NOMO-1 treated with DMSO at 0.1 percent for 48 hours (cell line): ENCODE measurements at regions not wholly inside any gene's neighbourhood (a gene's known extent, or its start where the extent isn't known, plus 50 kb on each side); places are given as distances from the start of the nearest gene placed in this dataset.
"Not testable (repeated sequence)": the region's sequence is repeated elsewhere in the genome, so short reads cannot be mapped to it uniquely, and the experiment has no call there.

Source experiments
- DNase-seq: peaks from one replicate; lab custom pipeline; 2025; ENCODE audit not compliant: unreplicated experiment; lab: John Stamatoyannopoulos, UW

GRCh38 chr17:72464221-72464620, 343.4 kb downstream of the SOX9 start:
- DNase-seq: not testable (repeated sequence)

- no peak for DNase-seq
These were observed 344.6 kb downstream of the SOX9 start for GRCh38 chr17:72465191-72466024.

DNA sequence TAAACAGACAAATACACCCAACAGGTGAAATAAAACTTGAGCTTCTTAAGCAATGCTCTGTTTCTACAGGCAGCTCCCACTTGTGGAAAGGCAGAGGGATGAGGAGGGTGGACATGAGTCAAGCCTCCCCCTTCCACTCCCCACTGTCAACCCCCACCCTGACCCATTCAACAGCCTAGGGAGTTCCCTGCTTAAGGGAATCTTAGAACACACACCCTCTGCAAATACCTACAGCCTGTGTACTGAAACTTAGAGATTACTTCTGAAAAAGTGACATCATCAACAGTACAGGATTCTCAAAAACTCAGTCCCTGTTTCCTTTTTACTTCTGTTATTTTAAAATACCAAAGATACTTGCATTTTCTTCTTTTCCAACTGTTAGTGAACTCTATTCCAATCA, 345.4 kb downstream of the SOX9 start:
- DNase-seq: no peak

DNA sequence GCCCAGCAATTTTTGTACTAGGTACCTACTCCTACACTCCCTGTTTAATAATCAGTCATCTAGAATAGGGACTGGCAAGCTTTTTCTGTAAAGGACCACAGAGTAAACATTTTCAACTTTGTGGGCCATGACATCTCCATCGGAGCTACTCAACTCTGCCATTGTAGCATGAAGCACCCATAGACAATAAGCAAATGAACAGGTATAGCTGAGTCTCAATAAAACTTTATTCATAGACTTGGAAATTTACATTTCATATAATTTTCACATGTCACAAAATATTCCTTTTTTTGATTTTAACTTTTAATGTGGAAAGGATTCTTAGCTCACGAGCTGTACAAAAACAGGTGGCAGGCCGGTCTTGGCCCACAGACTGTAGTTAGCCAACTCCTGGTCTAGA, 345.8 kb downstream of the SOX9 start:
- DNase-seq: no peak

DNA sequence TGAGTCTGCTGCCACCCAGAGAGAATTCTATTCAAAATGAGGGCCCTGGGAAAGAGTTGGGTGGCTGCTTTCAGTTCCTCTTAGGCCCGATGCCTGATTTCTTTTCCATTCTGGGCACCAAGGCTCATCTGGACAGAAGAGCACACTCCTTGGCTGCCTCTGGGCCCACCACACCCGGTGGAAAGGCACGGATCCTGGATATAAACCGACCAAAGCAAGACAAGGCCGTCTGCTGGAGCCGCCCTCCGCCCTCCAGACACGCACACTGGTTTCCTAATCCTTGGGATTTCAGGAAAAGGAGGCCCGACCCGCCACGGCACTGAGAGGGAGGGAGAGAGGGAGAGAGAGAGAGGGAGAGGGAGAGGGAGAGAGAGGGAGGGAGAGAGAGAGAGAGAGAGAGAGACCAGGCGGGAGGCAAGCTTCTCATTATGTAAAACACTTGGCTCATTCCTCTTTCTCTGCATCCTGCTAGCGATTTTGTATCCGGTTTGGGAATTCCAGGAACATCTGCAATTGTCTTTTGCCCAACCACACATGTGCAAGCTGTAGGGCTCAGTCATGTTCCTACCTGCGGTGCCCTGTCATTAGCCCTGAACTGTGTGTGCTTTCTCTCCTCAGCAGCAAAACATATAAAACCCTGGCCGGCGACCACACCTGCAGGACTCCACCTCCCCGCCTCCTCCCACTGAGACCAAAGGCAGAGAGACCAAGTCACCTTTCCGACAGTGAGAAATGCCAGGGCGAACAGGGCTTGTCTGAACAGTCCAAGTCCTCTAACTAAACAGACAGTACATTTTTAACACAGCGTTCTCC, 347.2 kb downstream of the SOX9 start:
- DNase-seq: no peak

- no peak for DNase-seq
These were observed 348.0 kb downstream of the SOX9 start for GRCh38 chr17:72468841-72469240.

DNA sequence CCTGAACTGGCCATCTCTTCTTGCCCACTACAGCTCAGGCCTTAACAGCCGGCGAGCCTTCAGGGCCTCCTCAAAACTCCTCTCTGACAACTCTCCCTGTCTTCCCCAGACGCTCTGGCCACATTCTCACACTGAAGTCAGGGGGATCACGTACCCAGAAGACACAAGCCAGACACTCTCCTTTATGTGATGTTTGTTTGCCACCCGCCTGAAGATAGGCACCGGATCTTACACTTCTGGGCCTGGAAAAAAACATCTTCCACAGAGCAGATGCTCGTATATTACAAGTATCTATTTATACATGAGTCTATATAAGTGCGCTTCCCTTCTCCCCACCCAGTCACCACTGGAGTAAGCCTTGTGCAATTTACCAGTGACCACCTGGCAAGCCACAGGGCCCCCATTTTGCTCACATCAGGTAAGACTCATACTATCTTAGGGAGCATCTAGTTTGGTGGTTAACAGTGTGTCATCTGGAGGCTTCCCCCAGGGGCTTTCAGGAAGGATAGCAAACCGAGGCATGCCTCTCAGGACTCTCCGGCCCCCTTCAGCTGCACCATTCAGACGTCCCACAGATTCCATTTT, 349.4 kb downstream of the SOX9 start:
- DNase-seq: no peak

GRCh38 chr17:72470734-72471133, 349.9 kb downstream of the SOX9 start:
- DNase-seq: no peak

DNA sequence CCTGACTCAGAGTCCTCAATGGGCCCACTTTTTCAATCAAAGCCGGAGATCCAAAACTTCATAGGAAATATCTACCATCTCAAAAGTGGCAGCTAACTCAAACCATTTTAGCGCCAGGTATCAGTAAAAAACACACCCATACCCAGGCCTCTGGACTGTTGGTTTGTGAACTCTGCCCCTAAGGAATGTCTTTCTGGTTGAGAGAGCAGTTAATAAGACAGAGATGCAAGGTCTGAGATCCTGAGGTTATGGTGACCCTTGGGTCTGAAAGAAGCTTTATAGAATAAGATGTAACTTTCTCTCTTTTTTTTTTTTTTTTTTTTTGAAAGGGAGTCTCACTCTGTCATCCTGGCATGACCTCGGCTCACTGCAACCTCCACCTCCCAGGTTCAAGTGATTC, 350.5 kb downstream of the SOX9 start:
- no peak for DNase-seq

- DNase-seq: no peak
These were observed 351.3 kb downstream of the SOX9 start for GRCh38 chr17:72472106-72472505.

- not testable (repeated sequence) for DNase-seq
These were observed 352.1 kb downstream of the SOX9 start for GRCh38 chr17:72472853-72473390.

GRCh38 chr17:72474243-72474642, 353.4 kb downstream of the SOX9 start:
- DNase-seq: no peak

DNA sequence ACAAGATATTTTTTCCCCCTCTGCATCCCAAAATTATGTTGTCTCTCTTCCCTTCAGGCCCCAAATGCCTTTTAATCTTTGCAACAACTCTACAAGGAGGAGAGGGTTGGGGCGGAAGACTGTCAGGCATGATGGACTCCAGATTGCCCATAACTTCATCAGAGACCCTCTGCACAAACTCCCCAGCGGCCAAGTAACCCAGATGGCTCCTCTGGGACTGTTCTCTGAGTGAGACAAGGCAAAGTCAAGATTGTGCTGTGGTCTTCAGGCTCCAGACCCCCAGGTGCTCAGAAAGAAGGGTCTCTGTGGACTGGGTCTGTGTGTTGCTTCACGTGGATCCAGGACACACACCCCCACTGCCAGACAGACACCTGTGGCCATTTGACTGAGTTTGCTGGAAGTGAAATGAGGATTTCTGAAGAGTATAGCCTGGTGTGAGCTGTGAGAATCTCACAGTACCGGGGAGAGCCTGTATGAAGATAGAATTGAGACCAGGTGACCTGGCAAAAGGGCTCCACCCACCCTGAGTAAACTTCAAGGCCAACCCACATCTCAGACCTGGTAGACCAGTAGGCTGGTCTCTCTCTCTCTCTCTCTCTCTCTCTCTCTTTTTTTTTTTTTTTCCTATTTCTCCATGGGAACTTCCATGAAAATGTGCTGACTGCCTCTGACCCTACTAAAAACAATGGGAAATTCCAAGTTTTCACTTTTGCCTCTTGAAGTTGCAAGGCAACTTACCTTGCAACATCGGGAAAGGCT, 354.1 kb downstream of the SOX9 start:
- no peak for DNase-seq

GRCh38 chr17:72476134-72476533, 355.3 kb downstream of the SOX9 start:
- DNase-seq: no peak

DNA sequence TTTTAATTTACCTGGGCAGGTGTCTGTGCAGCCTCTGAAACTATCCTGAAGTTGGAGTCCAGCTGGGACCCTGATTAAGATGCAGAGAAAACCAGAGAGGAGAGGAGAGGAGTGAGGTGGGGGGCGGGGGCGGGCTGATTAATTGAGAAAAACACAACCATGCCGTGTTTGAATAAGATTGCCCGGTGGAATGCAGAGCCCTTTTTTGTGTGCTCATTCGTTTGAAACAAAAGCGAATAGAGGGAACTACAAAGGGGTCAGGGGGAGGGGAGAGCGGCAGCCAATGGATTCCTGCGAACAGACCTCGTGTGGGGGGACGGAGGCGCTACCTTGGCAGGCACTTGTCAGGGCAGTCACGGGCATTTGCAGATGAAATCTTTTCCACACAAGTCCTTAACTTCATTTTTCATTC, 355.8 kb downstream of the SOX9 start:
- no peak for DNase-seq

- DNase-seq: no peak
These were observed 356.7 kb downstream of the SOX9 start for GRCh38 chr17:72477491-72477890.

DNA sequence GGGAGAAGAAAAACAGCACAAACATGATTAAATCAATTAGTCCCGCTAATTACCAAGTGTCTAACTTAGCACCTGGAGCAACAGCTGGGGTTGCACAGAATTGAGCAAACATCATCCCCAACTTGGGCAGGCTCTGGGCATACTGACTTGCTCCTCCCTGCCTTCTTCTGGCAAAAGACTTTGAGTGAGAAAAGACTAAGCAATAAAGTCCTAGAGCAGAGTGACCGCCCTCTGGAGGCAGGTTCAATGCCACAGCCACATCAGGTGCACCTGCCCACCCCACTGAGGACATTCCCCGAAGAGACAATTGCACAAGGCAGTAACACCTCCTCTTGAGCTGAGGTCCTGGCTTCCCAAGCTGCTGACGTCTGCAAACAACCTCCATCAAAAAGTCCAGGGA, 358.3 kb downstream of the SOX9 start:
- no peak for DNase-seq

DNA sequence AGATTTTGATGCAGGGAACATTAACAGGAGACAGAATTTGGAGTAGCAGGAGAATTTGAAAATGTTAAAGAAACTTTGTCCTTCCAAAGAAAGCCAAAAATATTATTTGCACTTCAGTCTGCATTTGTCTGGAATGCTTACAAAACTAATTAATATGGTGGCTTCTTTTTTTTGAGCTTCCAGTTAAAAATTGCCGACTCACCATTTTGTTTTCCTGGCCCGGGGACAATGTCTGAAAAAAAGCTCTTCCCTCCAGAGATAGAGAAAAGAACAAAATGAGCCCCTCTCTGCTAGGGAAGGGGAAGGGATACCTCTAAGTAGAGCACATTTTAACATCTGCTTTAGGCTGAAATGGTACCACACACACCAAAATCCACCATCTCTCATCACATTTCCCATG, 360.8 kb downstream of the SOX9 start:
- no peak for DNase-seq

GRCh38 chr17:72485596-72485995, 364.8 kb downstream of the SOX9 start:
- no peak for DNase-seq

DNA sequence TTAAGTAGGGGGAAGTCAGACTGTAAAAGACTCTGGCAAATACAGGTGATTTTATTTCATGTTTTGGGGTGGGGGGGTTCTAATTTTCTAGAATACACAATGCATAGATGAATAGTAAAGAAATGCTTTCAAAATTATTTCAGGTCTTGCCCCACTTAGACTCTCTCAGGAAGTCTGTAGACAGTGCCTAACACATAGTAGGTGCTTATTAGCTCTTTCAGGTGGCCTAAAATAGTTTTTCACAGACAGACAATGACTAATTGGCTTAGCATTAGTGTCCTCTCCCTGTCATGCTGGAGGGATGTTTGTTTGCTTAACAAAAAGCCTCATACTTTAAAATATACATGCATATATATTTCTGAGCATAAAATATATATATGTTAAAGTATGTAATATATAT, 366.0 kb downstream of the SOX9 start:
- no peak for DNase-seq
